ENCODE measurements at regions not wholly inside any gene's neighbourhood (a gene's known extent, or its start where the extent isn't known, plus 50 kb on each side); places are given as distances from the start of the nearest gene placed in this dataset.

DNA sequence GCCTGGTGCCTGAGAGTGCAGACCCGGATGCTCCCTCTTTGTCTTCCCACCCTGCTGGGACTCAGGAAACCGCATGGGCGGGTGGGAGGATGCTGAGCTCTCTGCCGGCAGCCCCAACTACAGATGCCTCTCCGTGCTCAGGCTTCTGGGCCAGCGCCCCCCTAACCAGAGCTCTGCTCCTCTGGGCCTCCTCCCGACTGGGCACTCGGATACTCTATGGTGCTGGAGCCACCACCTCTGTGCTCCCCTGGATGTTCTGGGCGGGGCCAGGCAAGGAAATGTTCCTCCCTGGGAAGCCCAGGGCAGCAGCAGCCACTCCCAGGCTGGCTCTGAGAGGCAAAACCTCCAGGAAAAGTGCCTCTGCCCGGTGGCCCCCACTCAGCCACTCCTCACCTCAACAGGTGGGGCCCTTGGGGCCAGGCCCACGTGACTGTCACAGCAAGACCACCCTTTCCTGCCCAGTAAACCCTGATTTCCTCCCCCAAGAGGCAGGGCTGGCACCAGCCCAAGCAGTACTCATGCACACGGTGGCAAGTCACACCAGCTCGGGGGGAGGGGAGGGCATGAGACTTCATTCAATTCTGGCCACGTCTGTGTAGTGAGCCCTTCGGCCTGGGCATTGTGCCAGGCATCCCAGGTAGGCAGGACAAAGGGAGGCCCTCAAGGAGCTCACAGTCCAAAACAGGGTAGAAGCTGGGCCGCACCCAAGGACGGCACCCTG is 54.7 kb upstream of the TCF20 start:
- TF ChIP-seq FOXM1 (IDR thresholded peaks at IDR 0.05; ENCODE audit: borderline replicate concordance) (no peak), NFRKB (IDR thresholded peaks at IDR 0.05) (no peak)
